HepG2 (cell line): ENCODE measurements at regions not wholly inside any gene's neighbourhood (a gene's known extent, or its start where the extent isn't known, plus 50 kb on each side); places are given as distances from the start of the nearest gene placed in this dataset.
A peak's percentile ranks its signal among the peaks of the same experiment; 100 is the strongest.

Experiments
- ATF7-NPFF ChIP-seq: sonication (generic); formaldehyde crosslinking; IDR thresholded peaks from 2 replicates; pipeline ENCODE4 v1.8.1; 2023; ENCODE audit warnings: mild to moderate bottlenecking, low read depth, missing genetic modification reagents, moderate library complexity
- CENPX ChIP-seq: sonication (generic); formaldehyde crosslinking; IDR thresholded peaks from 2 replicates; pipeline ENCODE4 v1.9.0; 2021; ENCODE audit warnings: mild to moderate bottlenecking, missing genetic modification reagents, moderate library complexity
- DMTF1 ChIP-seq: sonication (generic); formaldehyde crosslinking; IDR thresholded peaks from 2 replicates; pipeline ENCODE4 v1.4.0; 2020; ENCODE audit warnings: mild to moderate bottlenecking, missing genetic modification reagents
- ELF3 ChIP-seq: IDR thresholded peaks from 2 replicates; pipeline ENCODE4 v1.6.1; 2016; ENCODE audit warnings: missing genetic modification reagents, missing compliant biosample characterization
- GMEB2 ChIP-seq: IDR thresholded peaks from 2 replicates; pipeline ENCODE4 v1.6.1; 2016; ENCODE audit warnings: missing biosample characterization, missing genetic modification reagents, low read depth
- HMG20A ChIP-seq: IDR thresholded peaks from 2 replicates; pipeline ENCODE4 v1.6.1; 2016; ENCODE audit warnings: borderline replicate concordance
- JDP2 ChIP-seq: sonication (generic); formaldehyde crosslinking; IDR thresholded peaks from 2 replicates; pipeline ENCODE4 v1.8.1; 2022; ENCODE audit warnings: missing genetic modification reagents, borderline replicate concordance
- KLF9 ChIP-seq: IDR thresholded peaks from 2 replicates; pipeline ENCODE4 v1.6.1; 2016; ENCODE audit warnings: low read depth
- MEF2D ChIP-seq: sonication (generic); formaldehyde crosslinking; IDR thresholded peaks from 2 replicates; pipeline ENCODE4 v1.5.1; 2020; ENCODE audit warnings: mild to moderate bottlenecking, missing genetic modification reagents
- MTF1 ChIP-seq: sonication (generic); formaldehyde crosslinking; IDR thresholded peaks from 2 replicates; pipeline ENCODE4 v1.5.0; 2020; ENCODE audit warnings: missing genetic modification reagents
- NFATC3 ChIP-seq: sonication (generic); formaldehyde crosslinking; IDR thresholded peaks from 2 replicates; pipeline ENCODE4 v1.5.1; 2020; ENCODE audit warnings: mild to moderate bottlenecking, missing genetic modification reagents
- RAD21 ChIP-seq: fragments of 450-650 bp; formaldehyde crosslinking; IDR thresholded peaks from 2 replicates; pipeline ENCODE4 v1.5.0; 2020; ENCODE audit warnings: mild to moderate bottlenecking
- SPEN ChIP-seq: sonication (generic); formaldehyde crosslinking; IDR thresholded peaks from 2 replicates; pipeline ENCODE4 v1.5.1; 2020; ENCODE audit warnings: low read depth, mild to moderate bottlenecking, missing genetic modification reagents
- TFE3 ChIP-seq: IDR thresholded peaks from 2 replicates; pipeline ENCODE4 v1.6.1; 2016
- ZBTB46 ChIP-seq: sonication (generic); formaldehyde crosslinking; IDR thresholded peaks from 2 replicates; pipeline ENCODE4 v1.4.0; 2020; ENCODE audit warnings: mild to moderate bottlenecking, missing genetic modification reagents, borderline replicate concordance
- ZNF230 ChIP-seq: sonication (generic); formaldehyde crosslinking; IDR thresholded peaks from 2 replicates; pipeline ENCODE4 v1.4.0; 2020; ENCODE audit warnings: mild to moderate bottlenecking, missing genetic modification reagents
- ZNF235 ChIP-seq: sonication (generic); formaldehyde crosslinking; IDR thresholded peaks from 2 replicates; pipeline ENCODE4 v1.8.1; 2023; ENCODE audit warnings: mild to moderate bottlenecking, missing genetic modification reagents, borderline replicate concordance
- ZNF275 ChIP-seq: sonication (generic); formaldehyde crosslinking; IDR thresholded peaks from 2 replicates; pipeline ENCODE4 v1.8.0; 2022; ENCODE audit warnings: missing genetic modification reagents, mild to moderate bottlenecking, inconsistent platforms, borderline replicate concordance
- ZNF75D ChIP-seq: sonication (generic); formaldehyde crosslinking; IDR thresholded peaks from 2 replicates; pipeline ENCODE4 v1.8.1; 2023; ENCODE audit warnings: missing genetic modification reagents, mild to moderate bottlenecking, borderline replicate concordance

GRCh38 chr9:117491491-117491890 lies 76.6 kb upstream of the ASTN2 start (continued):
- TF ChIP-seq ZBTB46 (no peak), NFATC3 (CRISPR knock-in tag) (no peak), DMTF1 (CRISPR knock-in tag) (no peak), TFE3 (peak; percentile 94), ELF3 (peak; percentile 35; the same call in 1 of the 2 replicates), KLF9 (CRISPR knock-in tag) (no peak), ZNF235 (no peak), CENPX (no peak), GMEB2 (CRISPR knock-in tag) (no peak), MEF2D (CRISPR knock-in tag) (peak; percentile 78), ZNF275 (no peak), ZNF75D (no peak), ATF7-NPFF (CRISPR knock-in tag) (no peak), HMG20A (CRISPR knock-in tag) (peak; percentile 90), RAD21 (CRISPR knock-in tag) (no peak), JDP2 (CRISPR knock-in tag) (no peak), SPEN (CRISPR knock-in tag) (peak; percentile 37; the same call in 1 of the 2 replicates), ZNF230 (no peak), MTF1 (CRISPR knock-in tag) (peak; percentile 83; the same call in 1 of the 2 replicates)
